Keratinocyte (primary cell): ENCODE measurements at regions not wholly inside any gene's neighbourhood (a gene's known extent, or its start where the extent isn't known, plus 50 kb on each side); places are given as distances from the start of the nearest gene placed in this dataset.

Experiments used
- DNase-seq: peaks from one replicate; pipeline ENCODE4 v3.0.0-alpha.2; 2011; ENCODE audit warnings: low read depth, missing footprints, low spot score
- FAIRE-seq: peaks from 2 replicates; lab custom pipeline; 2011; peaks lifted over from hg19 to GRCh38; lab: Jason Lieb, UNC
- H2AFZ ChIP-seq: 2 replicates; pipeline ENCODE4 v1.6.0; 2012; ENCODE audit warnings: low read length, control low read depth, inconsistent platforms; ENCODE audit not compliant: control insufficient read depth
- H3K27ac ChIP-seq: 2 replicates; pipeline ENCODE4 v1.5.1; 2011; ENCODE audit warnings: low read length; ENCODE audit not compliant: control insufficient read depth, insufficient read depth
- H3K27me3 ChIP-seq: 3 replicates; pipeline ENCODE4 v1.6.0; 2011; ENCODE audit warnings: low read length; ENCODE audit not compliant: control insufficient read depth, insufficient read depth; ENCODE audit errors: extremely low read depth
- H3K36me3 ChIP-seq, 2 experiments: 2 replicates in 1 of 2; 3 replicates in 1 of 2; pipeline ENCODE4 v1.5.1; 2011; ENCODE audit warnings: low read length in 2 of 2, mild to moderate bottlenecking in 1 of 2; ENCODE audit not compliant: control insufficient read depth in 2 of 2, insufficient read depth in 2 of 2; ENCODE audit errors: extremely low read depth in 1 of 2
- H3K4me1 ChIP-seq: 3 replicates; pipeline ENCODE4 v1.5.1; 2011; ENCODE audit warnings: low read length; ENCODE audit not compliant: control insufficient read depth, insufficient read depth; ENCODE audit errors: extremely low read depth
- H3K4me2 ChIP-seq: 3 replicates; pipeline ENCODE4 v1.6.0; 2011; ENCODE audit warnings: low read depth, low read length; ENCODE audit not compliant: control insufficient read depth, insufficient read depth; ENCODE audit errors: extremely low read depth
- H3K4me3 ChIP-seq, 3 experiments: fragments of 200-600 bp in 1 of 3; sonication (generic) in 1 of 3; 2 replicates in 2 of 3; 3 replicates in 1 of 3; pipeline ENCODE4 v1.5.1; 2011 to 2016; ENCODE audit warnings: low read length in 3 of 3, mild to moderate bottlenecking in 3 of 3, control low read depth in 2 of 3, inconsistent platforms in 1 of 3, low read depth in 1 of 3, mixed read lengths in 1 of 3, mixed run types in 1 of 3, moderate library complexity in 1 of 3; ENCODE audit not compliant: control insufficient read depth in 2 of 3, insufficient read depth in 2 of 3; ENCODE audit errors: extremely low read depth in 1 of 3
- H3K79me2 ChIP-seq: 2 replicates; pipeline ENCODE4 v1.6.0; 2012; ENCODE audit warnings: low read length; ENCODE audit not compliant: control insufficient read depth, insufficient read depth
- H3K9ac ChIP-seq: 3 replicates; pipeline ENCODE4 v1.6.0; 2011; ENCODE audit warnings: low read length; ENCODE audit not compliant: control insufficient read depth, insufficient read depth; ENCODE audit errors: extremely low read depth
- H3K9me1 ChIP-seq: 3 replicates; pipeline ENCODE4 v1.6.0; 2011; ENCODE audit warnings: low read length; ENCODE audit not compliant: control insufficient read depth, insufficient read depth; ENCODE audit errors: extremely low read depth
- H3K9me3 ChIP-seq: 2 replicates; pipeline ENCODE4 v1.5.1; 2012; ENCODE audit warnings: low read depth, low read length; ENCODE audit not compliant: control insufficient read depth
- H4K20me1 ChIP-seq: 3 replicates; pipeline ENCODE4 v1.6.0; 2011; ENCODE audit warnings: low read length; ENCODE audit not compliant: control insufficient read depth, insufficient read depth; ENCODE audit errors: extremely low read depth
- EZH2 ChIP-seq: IDR thresholded peaks from one replicate; pipeline ENCODE4 v1.6.1; 2012; ENCODE audit warnings: inconsistent platforms, mild to moderate bottlenecking, low read length, moderate library complexity
- dilution Hi-C: fragments of 300-500 bp; cut with MboI; formaldehyde crosslinking; loops from one replicate; pipeline ENCODE4 v1.7.0; 2020; ENCODE audit warnings: low sequenced_read_pairs; ENCODE audit not compliant: extremely low pct_ligation_motif_present
- TF ChIP-seq, protein P1 (sequence below), 3 experiments: IDR thresholded peaks in 1 of 3; conservative IDR thresholded peaks in 1 of 3; optimal IDR thresholded peaks in 1 of 3; 2 replicates in 2 of 3; 3 replicates in 1 of 3; pipeline versions ENCODE3 to v1.5.1; 2011; ENCODE audit warnings: low read length in 3 of 3, mild to moderate bottlenecking in 3 of 3, moderate library complexity in 2 of 3, control low read depth in 1 of 3, inconsistent platforms in 1 of 3; ENCODE audit not compliant: insufficient read depth in 2 of 3; ENCODE audit errors: extremely low read depth in 1 of 3

DNA sequence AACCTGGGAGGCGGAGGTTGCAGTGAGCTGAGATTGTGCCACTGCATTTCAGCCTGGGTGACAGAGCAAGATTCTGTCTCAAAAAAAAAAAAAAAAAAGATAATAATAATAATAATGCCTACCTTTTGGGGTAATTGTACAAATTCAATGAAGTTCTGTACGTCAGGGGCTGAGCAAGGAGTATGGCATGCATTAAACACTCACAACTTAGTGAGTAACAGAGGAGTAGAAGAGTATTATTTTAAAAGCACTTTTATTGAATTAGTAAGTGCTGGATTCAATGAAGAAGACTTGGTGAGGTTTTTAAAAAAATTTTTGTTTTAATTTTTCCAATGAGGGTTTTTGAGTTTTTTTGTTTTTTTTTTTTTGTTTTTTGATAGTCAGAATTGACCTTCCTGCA, 783.6 kb upstream of the TBX3 start:
- Histone ChIP-seq H3K27me3 (no peaks in the 10 kb centered on the region), H3K27ac (no peak overlapping the region), H3K79me2 (no peaks in the 10 kb centered on the region), H3K36me3 (no peaks in the 10 kb centered on the region), H3K4me1 (peaks cover 5% of the 10 kb centered on the region), H3K9me1 (no peaks in the 10 kb centered on the region), H3K4me2 (no peak overlapping the region), H3K4me3 (no peak overlapping the region), H4K20me1 (no peaks in the 10 kb centered on the region), H3K9me3 (no peaks in the 10 kb centered on the region), H2AFZ (no peak overlapping the region), H3K9ac (no peak overlapping the region)
- dilution Hi-C loops: no loop called here
- FAIRE-seq (no peak), DNase-seq (no peak)
- TF ChIP-seq EZH2: no peak
- TF ChIP-seq, protein P1, sequence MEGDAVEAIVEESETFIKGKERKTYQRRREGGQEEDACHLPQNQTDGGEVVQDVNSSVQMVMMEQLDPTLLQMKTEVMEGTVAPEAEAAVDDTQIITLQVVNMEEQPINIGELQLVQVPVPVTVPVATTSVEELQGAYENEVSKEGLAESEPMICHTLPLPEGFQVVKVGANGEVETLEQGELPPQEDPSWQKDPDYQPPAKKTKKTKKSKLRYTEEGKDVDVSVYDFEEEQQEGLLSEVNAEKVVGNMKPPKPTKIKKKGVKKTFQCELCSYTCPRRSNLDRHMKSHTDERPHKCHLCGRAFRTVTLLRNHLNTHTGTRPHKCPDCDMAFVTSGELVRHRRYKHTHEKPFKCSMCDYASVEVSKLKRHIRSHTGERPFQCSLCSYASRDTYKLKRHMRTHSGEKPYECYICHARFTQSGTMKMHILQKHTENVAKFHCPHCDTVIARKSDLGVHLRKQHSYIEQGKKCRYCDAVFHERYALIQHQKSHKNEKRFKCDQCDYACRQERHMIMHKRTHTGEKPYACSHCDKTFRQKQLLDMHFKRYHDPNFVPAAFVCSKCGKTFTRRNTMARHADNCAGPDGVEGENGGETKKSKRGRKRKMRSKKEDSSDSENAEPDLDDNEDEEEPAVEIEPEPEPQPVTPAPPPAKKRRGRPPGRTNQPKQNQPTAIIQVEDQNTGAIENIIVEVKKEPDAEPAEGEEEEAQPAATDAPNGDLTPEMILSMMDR (optimal IDR thresholded peaks at IDR 0.05 in 1 of 3, IDR thresholded peaks at IDR 0.05 in 1 of 3, conservative IDR thresholded peaks at IDR 0.05 in 1 of 3; ENCODE audit: extremely low read depth in 1 of 3, insufficient read depth in 2 of 3, low read length in 3 of 3): no peak

DNA sequence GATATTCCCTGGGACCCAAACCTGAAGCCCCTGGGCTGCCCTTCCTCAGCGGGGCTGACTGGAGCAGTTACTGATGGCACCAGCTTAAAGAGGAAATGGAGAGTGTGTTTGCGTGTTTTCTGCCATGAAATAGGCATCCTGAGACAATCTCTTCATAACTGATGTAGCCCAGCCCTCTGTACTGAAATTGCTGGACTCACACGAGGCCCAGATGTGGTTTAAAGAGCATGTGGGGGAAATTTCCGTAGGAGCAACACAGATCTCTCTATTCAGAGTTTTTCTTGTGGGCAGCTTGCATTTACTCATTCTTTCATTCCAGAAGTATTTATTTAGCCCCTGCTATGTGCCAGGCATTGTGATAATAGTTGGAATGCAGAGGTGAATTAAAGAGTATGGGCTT, 782.1 kb upstream of the TBX3 start:
- H3K79me2 ChIP-seq: no peaks in the 10 kb centered on the region
- dilution Hi-C loops: no loop called here
- no peak overlapping the region for H3K4me2 ChIP-seq
- peaks cover 5% of the 10 kb centered on the region for H3K4me1 ChIP-seq
- DNase-seq (no peak), FAIRE-seq (no peak)
- H3K9me3 ChIP-seq: no peaks in the 10 kb centered on the region
- no peaks in the 10 kb centered on the region for H4K20me1 ChIP-seq
- H3K4me3 ChIP-seq: no peak overlapping the region
- TF ChIP-seq, protein P1 (optimal IDR thresholded peaks at IDR 0.05 in 1 of 3, IDR thresholded peaks at IDR 0.05 in 1 of 3, conservative IDR thresholded peaks at IDR 0.05 in 1 of 3; ENCODE audit: extremely low read depth in 1 of 3, insufficient read depth in 2 of 3, low read length in 3 of 3): no peak
- no peak for TF ChIP-seq EZH2
- no peaks in the 10 kb centered on the region for H3K36me3 ChIP-seq
- H3K27me3 ChIP-seq: no peaks in the 10 kb centered on the region
- no peak overlapping the region for H2AFZ ChIP-seq
- no peaks in the 10 kb centered on the region for H3K9me1 ChIP-seq
- H3K27ac ChIP-seq: no peak overlapping the region
- H3K9ac ChIP-seq: no peak overlapping the region
